Stimulated activated CD8-positive, alpha-beta memory T cell treated with anti-CD3 and anti-CD28 coated beads, Interleukin-2, amount 100 ng/mL, for 48 hours (primary cell): ENCODE measurements at regions not wholly inside any gene's neighbourhood (a gene's known extent, or its start where the extent isn't known, plus 50 kb on each side); places are given as distances from the start of the nearest gene placed in this dataset.

Source experiments
- DNase-seq, 2 donors: peaks; one replicate each; pipeline ENCODE4 v3.0.0-alpha.2; 2020; ENCODE audit warnings: low read depth in 2 of 2

DNA sequence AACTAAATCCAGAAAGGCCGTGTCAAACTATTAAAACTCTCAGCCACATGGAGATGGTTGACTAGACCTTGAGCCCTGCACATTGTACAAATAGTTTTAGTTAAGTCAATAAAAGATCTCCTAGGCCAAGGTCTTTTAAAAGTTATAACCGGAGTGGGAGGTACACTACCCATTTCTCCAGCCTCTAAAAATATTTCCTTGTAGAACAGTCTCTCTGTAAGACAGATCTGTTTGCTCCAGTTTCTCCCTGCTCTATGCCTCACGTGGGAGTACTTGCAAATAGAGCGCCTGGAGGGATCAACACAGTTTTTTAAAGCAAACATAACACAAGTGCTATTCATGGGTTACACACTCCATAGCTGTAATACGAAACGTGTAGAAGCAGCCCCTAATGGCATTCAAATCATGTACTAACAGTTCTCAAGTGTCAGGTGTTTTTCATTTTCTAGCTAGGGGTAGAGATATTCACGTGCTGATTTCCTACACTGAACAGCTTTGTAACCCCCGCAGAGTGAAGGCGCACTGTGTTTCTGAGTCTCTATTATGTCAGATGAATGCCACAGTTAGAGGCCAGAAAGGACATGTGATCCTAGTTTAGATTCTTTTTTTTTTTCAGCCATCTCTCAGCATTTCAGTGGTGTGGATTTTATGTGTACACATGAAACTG lies 703.4 kb upstream of the GRAMD2B start:
- DNase-seq = no peak

DNA sequence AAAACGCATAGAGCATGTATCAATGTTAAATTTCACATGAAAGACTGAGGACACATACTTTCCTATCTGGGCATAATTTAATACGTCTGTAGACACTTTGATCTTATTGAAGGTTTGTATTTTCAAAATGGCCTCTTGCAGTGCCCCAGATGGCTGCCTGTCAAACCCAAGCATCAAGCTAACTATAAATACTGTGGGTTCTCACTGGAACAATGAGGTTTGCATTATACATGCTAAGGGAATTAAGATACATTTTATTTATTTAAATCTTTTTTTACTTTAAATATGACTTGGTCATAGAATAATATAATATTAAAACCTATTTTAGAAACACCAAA lies 702.9 kb upstream of the GRAMD2B start:
- no peak for DNase-seq

DNA sequence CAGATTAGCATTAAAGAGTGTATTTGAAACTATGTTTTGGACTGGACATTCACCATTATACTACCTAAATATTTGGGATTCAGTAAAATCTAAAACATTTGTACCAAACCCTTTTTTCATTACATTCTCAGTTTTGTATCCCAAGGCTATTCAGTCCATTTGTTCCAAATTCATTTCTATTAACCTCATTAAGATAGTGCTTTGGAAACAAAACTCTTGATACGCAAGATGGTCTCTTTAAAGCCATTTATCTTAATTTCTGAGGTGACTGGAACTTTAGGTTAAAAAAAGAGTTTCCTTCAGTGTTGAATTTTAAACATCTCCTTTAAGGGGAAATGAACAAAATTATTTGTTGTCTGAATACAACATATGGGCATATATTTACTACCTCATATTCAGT lies 702.5 kb upstream of the GRAMD2B start:
- DNase-seq = no peak

DNA sequence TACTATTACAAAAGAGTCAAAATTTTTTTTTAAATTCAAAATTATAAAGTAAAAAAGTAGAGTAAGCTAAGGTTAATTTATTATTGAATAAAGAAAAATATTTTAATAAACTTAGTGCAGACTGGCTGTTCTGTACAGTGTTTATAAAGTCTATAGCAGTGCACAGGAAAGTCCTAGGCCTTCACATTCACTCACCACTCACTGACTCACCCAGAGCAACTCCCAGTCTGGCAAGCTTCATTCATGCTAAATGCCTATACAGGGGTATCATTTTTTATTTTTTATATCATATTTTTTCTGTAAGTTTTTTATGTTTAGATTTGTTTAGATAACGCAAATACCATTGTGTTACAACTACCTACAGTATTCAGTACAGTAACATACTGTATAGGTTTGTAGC lies 700.7 kb upstream of the GRAMD2B start:
- no peak for DNase-seq

DNA sequence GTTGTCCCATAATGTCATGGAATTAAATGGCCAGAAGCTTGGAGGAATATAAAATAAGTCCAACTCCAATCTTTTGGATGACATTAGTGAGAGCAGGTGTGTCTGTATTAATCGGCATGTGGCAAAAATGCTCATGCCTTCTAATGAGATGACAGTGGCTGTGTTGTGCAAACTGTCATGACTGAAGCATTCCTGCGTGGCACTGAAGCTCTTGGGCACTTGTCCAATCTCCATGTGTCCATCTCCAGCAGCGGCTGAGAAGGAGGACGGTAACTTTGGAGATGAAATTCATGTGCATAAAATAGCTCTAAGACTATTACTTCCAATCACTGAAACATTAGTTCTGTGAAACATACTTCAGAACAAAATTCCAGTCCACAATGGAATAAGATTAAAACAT lies 697.5 kb upstream of the GRAMD2B start:
- DNase-seq = no peak

DNA sequence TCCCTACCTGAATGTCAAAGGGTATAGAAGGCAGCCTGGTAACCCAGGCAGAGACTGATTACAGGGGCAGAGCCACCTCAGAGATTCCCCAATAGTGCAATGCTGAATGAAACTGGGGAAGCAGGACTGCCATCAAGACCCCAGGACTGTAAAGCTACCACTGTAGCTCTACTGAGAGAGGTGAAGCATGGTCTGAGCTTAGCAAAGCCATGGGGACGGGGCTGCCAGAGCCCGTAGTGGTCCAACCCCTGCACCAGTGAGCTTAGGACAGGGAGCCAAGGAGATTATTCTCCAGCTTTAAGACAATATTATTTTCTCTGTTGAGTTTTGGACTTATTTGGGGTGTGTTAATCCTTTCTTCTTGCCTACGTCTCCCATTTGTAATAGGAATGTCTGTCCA lies 679.3 kb upstream of the GRAMD2B start:
- no peak for DNase-seq

DNA sequence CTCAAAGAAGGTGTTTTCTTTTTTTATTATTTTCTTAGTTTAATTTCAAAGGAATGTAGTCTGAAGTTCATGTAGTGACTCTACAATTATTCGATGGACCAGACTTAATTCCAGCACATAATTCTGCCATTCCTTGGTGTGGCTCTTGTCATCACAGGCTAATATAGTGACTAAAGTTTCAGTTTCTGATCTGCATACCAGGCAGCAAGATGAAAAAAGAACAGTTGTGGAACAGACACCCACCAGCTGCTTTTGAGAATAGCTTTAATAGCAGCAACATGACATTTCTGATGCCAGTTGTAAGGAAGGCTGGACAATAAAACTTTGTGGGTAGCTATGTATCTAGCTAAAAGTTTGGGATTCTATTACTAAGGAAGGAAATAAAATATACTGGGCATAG lies 676.3 kb upstream of the GRAMD2B start:
- no peak for DNase-seq

DNA sequence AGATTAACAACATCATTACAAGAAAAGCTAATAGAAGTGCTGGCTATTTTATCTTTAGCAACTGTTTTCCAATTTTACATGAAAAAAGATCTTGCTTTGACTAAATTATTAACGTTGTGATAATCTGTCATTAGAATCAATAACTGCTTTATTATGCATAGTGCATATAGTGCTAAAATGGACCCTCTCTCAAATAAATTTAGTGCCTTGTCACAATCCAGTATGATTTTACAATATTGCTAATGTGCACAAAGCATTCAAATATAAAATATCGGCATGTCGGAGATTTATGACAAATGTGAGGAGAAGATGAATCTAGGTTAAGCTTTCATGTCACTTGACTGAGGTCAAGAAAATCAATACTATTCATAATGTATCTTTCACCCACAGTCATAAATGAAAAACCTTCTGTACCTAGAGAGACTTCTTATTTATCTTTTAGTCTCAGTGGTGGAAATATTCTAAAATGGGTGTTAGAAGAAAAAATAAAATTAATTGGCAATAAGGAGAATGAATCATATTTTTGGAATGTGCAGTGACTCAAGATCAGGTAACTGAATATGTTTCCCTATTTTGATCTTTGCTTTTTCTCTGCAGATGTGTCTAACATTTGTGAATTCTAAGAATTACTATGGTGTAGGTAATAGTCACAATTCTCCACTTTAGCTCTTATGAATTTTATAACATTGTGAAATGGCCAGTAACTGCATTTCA lies 672.9 kb upstream of the GRAMD2B start:
- DNase-seq = no peak

DNA sequence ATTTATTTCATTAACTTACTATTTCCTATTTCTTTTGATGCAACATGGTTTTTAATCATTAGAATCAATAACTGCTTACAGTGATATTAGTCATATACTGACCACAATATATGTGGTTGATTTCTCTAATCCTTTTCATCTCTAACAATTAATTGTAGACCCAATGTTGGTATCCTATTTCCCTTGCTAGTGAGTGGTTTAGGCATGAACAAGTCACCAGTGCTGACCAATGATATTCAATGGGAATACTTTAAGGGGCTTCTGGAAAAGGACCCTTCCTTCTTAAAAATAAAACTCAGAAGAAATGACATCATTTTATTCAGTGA lies 672.4 kb upstream of the GRAMD2B start:
- no peak for DNase-seq

DNA sequence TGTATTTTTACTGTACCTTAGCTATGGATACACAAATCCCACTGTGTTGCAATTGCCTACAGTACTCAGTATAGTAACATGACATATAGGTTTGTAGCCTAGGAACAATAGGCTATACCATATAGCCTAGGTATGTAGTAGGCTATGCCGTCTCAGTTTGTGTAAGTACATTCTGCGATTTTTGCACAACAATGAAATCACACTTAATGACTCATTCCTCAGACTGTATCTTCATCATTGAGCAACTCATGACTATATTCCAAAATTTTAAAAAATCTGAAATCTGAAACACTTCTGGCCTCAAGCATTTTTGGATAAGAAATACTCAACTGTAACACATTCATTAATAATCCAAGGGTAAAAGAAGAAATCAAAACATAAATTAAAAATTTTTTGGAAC lies 666.8 kb upstream of the GRAMD2B start:
- no peak for DNase-seq

DNA sequence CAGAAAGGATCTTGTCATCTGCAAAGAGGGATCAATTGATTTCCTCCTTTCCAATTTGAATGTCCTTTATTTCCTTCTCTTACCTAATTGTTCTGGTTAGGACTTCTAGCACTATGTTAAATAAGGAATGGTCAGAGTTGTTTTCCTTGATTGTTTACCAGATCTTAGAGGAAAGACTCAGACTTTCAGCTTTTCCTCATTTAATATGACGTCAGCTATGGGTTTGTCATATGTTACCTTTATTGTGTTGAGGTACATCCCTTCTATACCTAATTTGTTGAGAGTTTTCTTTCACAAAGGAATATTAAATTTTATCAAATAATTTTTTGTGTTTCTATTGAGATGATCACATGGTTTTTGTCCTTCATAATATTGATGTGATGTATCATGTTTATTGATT lies 656.5 kb upstream of the GRAMD2B start:
- no peak for DNase-seq

DNA sequence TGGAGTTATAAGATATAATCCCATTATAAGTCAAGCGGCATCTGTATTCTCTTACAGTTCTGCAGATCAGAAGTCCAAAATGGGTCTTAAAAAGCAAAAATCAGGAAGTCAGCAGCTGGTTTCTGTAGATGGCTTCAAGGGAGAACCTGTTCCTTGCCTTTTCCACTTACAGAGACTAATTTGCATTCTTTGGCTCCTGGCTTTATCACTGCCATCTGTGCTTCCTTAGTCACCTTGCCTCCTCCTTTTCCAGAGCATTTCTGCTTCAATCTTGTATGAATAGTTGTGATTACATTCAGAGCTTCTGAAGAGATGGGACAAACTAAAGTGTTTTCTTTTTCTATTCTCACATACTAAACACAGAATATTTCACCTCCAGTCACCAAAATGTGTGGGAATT lies 647.3 kb upstream of the GRAMD2B start:
- no peak for DNase-seq

DNA sequence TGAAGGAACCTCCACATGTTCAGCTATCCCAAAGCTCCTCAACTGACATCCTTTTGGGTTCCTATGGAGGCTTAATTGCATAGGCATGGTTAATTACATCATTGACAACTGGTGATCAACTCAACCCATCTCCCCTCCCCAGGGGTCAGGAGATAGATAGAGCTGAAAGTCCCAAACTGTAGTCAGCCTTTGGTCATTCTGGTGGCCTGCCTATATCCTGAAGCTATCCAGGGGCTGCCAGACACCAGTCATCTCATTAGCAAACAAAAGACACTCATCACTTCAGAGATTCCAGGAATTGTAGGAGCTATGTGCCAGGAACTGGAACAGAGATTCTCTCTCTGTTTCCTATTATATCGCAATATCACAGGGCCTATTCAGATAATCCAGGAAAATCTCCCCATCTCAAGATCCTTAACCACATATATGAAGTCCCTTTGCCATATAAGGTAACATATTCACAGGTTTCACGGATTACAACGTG lies 646.5 kb upstream of the GRAMD2B start:
- no peak for DNase-seq

DNA sequence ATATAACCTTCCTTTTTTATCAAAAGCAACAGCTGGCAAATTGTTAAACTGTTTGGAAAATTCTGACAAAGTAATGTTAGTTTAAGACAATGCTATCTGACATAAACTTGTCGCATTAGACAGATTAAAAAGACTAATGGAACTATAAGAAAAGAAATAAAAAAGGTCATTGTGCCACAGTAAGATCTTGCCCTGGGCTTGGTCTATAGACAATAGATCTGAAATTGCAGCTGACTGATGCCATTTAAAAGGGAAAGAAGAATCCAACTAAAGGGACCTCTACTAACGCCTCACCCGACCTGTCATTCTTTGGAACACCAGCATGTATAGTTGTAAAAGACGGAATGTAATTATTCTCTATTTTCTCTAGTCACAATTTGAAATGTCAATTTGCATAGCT lies 644.4 kb upstream of the GRAMD2B start:
- no peak for DNase-seq

DNA sequence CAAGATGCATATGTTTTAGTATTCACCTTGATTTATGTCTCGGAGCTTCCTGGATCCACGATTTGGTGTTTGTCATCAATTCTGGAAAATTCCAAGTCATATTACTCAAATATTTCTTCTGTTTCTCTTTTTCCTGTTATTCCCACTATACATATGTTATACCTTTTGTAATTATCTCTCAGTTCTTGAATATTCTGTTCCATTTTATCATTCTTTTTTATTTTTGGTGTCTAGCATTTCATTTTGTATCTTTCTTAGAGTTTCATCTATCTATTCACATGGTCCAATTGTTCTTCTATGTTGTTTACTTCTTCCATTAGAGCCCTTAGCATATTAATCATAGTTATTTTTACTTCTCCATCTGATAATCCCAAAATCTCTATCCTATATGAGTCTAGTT lies 637.8 kb upstream of the GRAMD2B start:
- no peak for DNase-seq

DNA sequence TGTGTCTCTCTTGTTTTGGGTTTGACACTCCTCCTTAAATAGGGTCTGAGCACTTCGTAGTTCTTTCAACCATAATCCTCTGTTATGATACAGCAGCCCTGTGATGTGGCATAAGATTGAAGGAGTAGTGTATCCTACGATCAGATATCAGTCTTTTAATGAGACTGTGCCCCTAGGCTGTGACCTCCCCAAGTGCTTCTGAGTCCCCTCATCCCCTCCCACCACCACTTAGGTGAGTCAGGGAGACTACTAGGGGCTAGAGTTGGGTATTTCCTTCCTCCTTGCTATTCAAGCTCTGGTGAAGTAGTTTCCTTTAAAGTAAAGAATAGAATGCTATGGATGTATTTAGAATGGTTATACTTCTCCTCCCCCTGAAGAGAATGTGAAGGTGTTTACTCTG lies 637.2 kb upstream of the GRAMD2B start:
- DNase-seq = no peak

DNA sequence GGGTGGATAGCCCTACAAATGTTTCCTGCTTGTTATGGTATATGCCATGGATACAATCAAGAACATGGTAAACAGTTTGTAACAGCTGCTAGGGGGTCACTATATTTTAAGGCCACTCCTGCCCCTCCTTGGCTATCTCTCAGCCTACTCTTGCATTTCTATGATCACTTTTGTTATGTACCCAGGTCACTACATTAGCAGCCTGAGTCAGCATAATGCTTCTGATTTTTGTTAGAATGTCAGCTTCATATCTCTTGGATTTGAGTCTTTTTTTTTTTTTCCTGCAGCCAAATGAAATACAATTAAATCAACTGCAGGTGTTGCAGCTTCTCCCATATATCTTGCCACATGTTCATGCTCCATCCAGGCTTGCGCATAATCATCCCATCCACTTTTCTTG lies 629.7 kb upstream of the GRAMD2B start:
- DNase-seq = no peak

DNA sequence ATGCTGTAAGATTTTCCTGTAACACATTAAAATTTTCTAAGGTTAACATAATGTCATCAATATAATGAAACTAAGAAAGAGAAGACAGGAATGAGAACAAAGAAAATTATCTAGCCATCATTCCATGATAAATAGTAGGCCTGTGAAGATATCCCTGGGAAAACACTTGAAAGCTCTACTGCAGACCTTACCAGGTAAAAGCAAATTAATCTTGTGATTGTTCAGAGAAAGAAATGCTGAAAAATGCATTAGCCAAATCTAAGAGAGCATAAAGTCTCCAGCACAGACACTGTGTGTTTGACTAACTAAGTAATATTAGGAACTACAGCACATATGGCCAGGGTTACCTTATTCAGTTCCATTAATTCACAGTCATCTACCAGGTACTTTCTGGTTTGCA lies 628.3 kb upstream of the GRAMD2B start:
- no peak for DNase-seq

DNA sequence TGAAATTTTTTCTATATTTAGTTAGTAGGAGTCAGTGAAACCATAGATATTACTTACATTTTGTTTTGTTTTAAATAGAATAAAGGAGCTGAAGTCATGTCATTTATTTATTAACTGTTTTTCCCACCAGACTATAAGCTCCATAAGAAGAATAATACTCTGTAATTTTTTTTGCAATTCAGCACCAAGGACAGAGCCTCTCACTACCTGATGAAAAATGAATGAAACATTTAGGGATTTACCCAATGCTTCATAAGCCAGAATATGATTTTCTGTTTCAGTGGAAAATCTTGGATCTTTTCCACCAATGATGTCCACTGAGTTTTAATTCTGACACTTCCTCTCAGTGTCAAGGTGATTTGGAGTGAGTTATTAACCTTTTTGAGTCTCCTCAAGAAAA lies 624.9 kb upstream of the GRAMD2B start:
- no peak for DNase-seq

DNA sequence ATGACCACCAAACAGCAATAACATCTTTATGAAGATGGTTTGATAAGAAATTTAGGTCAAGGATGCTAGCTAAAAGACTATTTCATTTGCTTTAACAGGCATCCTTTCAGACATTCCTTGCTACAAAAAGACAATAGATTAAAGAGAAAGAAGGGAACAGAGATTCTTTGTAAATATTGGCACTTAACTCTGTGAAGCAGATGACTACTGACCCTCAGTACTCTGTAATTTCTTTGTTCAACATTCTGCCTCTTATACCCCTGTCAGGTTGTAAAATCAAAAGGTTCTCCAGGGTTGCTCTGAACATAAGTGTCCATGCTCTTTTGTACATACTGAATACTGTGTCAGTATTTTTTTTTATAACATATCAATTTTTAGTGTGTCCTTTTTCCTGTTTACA lies 610.6 kb upstream of the GRAMD2B start:
- DNase-seq = no peak

DNA sequence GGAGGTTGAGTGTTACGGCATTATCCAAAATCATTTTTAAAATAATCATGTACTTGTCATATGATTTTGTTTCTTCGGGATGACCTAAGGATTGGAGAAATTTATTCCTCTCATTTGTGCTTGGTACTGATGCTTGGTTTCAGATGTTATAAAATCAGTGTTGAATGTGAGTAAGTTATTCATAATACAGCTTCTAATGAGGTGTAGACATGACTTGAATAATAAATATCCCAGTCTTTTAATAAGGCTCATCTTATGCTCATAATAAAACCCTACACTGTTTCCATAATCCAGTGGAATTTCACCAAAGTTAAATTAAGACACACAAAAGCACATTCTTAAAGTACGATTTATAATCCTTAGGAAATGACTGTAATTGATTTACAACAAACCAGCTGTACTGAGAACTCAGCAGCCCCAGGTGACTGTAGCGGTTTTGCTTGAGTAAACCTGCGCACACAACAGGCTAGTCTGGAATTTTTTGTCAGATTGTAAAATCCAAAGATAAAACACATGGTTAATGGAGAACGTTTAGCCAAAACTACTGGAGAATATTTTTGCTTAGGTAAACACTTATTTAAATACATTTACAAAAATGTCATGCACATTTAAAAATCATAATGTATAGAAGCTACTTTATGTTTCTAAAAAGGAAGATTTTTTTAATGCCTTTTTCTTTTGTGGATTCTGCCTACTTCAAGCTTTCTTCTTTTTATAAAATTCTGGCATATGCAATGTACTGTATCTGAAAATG lies 609.8 kb upstream of the GRAMD2B start:
- DNase-seq = no peak

DNA sequence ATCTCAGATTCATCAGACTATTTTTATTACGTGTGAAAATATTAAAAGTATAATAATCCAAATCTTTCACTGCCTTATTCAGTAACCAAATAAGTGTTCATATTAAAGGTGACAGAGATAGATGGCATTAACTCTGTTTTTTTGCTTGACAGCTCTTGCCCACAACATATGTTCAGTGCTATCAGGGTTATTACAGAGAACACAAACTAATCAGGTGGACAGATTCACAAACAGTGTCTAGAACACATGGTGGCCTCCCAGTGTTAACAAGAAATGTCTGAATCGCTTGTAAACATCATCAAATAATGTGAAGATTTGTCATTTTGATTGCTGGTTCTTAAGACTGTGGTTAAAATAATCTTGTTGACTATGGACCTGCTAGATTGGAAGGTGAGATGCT lies 609.1 kb upstream of the GRAMD2B start:
- DNase-seq = no peak

DNA sequence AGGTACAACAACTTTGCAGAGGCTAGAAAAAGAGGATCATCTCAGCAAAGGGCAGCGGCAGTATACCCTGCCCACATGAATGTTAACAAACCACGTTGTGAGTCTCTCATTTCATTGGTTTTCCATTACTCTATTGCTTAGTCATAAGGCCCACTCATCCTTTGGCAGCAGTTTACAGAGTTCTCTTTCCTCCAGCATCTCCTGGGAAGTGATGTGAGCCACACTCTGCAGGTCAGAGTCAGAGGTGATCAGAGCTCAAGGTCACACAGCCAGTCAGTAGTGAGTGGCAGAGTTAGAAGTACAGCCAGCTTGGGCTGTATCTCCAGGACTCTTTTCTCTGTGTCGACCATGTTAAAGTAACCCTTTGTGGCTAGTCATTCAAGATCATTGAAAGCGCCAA lies 599.6 kb upstream of the GRAMD2B start:
- DNase-seq = no peak
